HG02588 (cell line): ENCODE measurements at regions not wholly inside any gene's neighbourhood (a gene's known extent, or its start where the extent isn't known, plus 50 kb on each side); places are given as distances from the start of the nearest gene placed in this dataset.

ENCODE experiments used
- ATAC-seq: cut with Tn5 transposase; IDR thresholded peaks from one replicate; pipeline ENCODE4 v1.9.1; 2021; ENCODE audit warnings: mild to moderate bottlenecking, moderate library complexity; ENCODE audit not compliant: unreplicated experiment

- ATAC-seq = no peak
These were observed 134.7 kb upstream of the AGR3 start for GRCh38 chr7:17016402-17017010.

- no peak for ATAC-seq
These were observed 137.3 kb upstream of the AGR3 start for GRCh38 chr7:17019106-17019505.

- ATAC-seq = no peak
These were observed 138.5 kb upstream of the AGR3 start for GRCh38 chr7:17020250-17020649.

GRCh38 chr7:17021205-17021604, 139.4 kb upstream of the AGR3 start:
- no peak for ATAC-seq

- no peak for ATAC-seq
These were observed 141.1 kb upstream of the AGR3 start for GRCh38 chr7:17022920-17023319.

- no peak for ATAC-seq
These were observed 144.5 kb upstream of the AGR3 start for GRCh38 chr7:17026269-17026668.

- no peak for ATAC-seq
These were observed 145.5 kb upstream of the AGR3 start for GRCh38 chr7:17027143-17027788.

- no peak for ATAC-seq
These were observed 146.0 kb upstream of the AGR3 start for GRCh38 chr7:17027789-17028152.

GRCh38 chr7:17029150-17029549, 147.4 kb upstream of the AGR3 start:
- no peak for ATAC-seq

- ATAC-seq = no peak
These were observed 148.8 kb upstream of the AGR3 start for GRCh38 chr7:17030559-17030958.

- no peak for ATAC-seq
These were observed 150.2 kb upstream of the AGR3 start for GRCh38 chr7:17031906-17032551.

- ATAC-seq = no peak
These were observed 151.5 kb upstream of the AGR3 start for GRCh38 chr7:17033245-17033644.

GRCh38 chr7:17036584-17036983, 154.8 kb upstream of the AGR3 start:
- ATAC-seq = no peak

GRCh38 chr7:17037356-17037755, 155.6 kb upstream of the AGR3 start:
- ATAC-seq = no peak

- no peak for ATAC-seq
These were observed 156.5 kb upstream of the AGR3 start for GRCh38 chr7:17038160-17038782.

GRCh38 chr7:17038783-17039170, 157.0 kb upstream of the AGR3 start:
- ATAC-seq = no peak

- ATAC-seq = no peak
These were observed 157.6 kb upstream of the AGR3 start for GRCh38 chr7:17039372-17039771.

- ATAC-seq = no peak
These were observed 158.9 kb upstream of the AGR3 start for GRCh38 chr7:17040716-17041115.

GRCh38 chr7:17041324-17041723, 159.5 kb upstream of the AGR3 start:
- no peak for ATAC-seq

GRCh38 chr7:17042211-17042610, 160.4 kb upstream of the AGR3 start:
- ATAC-seq = no peak

- no peak for ATAC-seq
These were observed 161.5 kb upstream of the AGR3 start for GRCh38 chr7:17043012-17043877.
